ENCODE measurements at regions not wholly inside any gene's neighbourhood (a gene's known extent, or its start where the extent isn't known, plus 50 kb on each side); places are given as distances from the start of the nearest gene placed in this dataset.

DNA sequence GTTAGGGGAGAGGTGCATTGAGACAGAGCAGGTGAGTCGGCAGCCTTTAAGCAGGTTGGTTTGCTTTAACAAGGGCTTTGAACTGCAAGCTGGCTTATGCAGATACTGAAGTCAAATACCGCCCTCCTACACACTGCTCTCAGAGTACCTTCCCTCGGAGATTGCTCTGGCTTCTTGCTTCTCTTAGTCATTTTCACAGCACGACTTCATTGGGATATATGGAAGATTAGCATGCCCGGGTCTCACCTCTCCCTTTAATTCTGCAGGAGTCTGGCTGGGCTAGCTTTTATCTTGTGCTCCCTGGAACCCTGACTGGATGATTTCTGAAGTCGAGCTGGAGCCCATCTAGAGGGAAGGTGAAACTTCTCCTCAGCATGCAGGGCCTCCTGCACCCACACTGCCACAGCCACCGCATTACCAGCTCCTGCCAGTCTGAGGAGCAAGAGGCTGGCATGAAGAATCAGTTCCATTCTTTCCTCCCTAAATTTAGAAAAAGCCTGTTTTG is 395.5 kb upstream of the HNRNPA3 start:
- no peak for DNase-seq

DNA sequence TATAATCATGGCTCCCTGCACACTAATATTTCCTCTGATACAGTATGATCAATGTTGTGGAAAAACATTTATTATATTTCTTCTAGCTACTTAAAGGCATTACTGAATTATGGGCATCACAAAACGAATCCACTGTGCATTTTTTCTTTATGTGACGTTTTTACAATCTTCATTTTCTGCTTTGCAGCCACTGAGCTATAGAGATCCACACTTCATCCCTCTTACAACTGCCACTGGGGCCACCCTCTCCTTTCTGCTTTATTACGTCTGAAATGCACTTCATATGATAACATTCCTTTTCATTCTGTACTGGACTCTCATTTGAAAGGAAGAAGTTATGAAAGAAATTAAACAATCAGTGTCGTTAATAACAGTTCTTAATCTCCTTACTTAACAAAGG is 394.5 kb upstream of the HNRNPA3 start:
- no peak for DNase-seq

- peak; percentile 4 for DNase-seq
Measured at GRCh38 chr2:176818617-176819016, 394.0 kb upstream of the HNRNPA3 start.

DNA sequence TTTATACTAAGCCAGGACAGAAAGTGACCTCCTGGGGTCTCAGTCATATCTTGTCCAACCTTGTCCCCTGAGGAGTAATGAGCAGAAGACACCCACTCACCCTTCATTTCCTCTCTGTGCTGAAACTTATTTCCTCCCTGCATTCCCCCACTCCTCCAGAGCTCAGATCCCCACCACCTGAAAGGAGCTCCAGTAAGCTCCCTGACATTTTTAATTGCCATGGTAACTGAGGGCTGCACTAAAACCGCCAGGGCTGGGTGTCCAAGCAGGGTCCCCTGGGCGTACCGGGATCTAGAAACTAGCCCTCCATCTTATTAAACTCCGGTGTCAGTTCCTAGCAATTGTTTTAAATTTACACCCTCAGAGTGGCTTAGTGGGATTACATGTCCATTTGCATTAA is 393.3 kb upstream of the HNRNPA3 start:
- no peak for DNase-seq

DNA sequence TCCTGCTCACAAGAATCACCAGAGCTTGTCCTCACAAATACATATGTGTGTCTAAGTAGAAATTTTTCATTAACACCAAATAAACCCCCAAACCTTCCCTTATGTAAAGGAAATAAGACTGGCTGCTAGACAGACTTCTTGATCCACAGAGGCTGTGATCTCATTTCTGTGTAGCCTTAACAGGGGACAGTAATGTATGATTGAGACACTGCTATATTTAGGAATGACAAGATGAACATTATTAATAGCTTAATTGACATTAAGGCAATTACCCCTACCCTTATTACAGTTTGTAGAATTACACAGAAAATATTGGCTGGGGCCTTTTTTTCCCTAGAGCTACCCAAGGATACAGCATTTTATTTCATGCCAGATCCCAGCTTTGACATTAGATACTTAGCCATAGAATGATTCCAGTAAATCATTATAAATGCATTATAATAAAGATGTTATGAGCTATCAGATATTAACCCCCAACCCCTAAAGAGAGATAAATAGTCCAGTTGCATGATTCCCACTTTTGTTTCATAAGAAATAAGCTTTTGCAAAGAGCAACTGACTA is 392.1 kb upstream of the HNRNPA3 start:
- DNase-seq = no peak

GRCh38 chr2:176821350-176821749 is 391.2 kb upstream of the HNRNPA3 start:
- DNase-seq = no peak

- DNase-seq = no peak
Measured at GRCh38 chr2:176822060-176822459, 390.5 kb upstream of the HNRNPA3 start.

DNA sequence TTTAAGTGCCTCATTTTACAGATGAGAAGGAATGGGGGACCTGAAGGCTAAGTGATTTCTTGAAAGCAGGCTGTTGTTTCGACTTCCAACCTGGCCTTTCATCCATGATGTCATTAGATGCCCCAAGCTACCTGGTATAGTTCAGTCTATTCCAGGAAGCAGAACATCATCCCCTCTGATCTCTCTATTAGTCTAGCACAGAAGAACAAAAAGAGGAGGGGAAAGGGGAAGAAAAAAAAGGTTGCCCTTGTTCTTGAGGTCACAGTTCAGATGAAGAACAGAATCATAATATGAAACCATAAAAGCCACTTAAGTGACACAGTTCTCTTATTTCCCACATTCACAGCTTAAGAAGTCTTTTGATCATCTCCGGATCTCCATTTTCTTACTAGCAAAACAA is 386.2 kb upstream of the HNRNPA3 start:
- no peak for DNase-seq

DNA sequence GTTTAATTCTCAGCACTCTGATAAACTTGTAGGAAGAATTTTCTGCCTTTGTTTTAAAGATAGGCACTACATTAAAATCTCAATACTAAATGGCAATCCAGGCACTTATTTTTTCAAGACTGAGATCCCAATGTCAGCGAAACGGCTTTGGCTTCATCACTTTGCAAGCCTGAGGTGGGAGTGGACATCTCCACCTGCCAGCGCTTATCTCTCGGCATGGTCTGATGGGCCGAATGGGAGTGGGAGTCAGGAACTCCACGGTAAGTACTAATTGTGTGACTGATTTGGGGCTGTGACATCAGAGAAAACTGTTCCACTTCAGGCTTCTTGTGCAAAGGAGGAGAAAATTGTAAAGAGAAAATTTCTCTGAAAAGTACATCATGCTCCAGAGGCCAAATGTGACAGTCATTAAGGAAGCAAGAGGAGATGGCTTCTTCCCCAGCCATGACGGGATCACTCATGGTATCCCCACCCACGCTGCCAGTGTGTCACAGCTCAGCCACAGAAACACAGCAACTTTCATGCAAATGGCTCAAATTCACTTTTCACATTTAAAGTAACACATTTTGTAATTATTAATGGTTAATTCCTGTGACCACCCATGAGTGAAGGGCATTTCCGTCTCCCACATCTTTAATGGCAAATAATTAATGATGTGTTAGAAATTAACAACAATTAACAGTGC is 385.5 kb upstream of the HNRNPA3 start:
- DNase-seq = no peak

- DNase-seq = no peak
Measured at GRCh38 chr2:176830362-176830761, 382.2 kb upstream of the HNRNPA3 start.

- no peak for DNase-seq
Measured at GRCh38 chr2:176832086-176832485, 380.5 kb upstream of the HNRNPA3 start.

DNA sequence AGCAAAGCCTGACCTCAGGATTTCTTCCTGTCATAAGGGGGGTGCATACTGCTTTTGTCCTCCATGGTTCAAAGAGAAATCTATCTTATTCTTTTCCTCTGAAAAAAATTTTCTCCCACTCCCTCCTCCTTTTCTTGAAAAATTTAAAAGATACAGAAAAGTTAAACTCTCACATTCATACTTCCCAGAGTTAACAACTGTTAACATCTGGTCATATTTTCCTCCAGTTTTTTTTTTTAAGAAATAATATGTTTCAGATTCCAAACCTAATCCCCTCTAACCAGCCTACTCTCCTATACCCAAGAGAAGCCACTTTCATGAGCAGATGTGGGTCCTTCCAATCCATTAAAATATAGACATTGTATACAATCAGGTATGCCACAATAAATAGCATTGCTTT is 378.9 kb upstream of the HNRNPA3 start:
- DNase-seq = no peak

- peak; percentile 69 for DNase-seq
Measured at GRCh38 chr2:176834226-176834625, 378.4 kb upstream of the HNRNPA3 start.

GRCh38 chr2:176843208-176843607 is 369.4 kb upstream of the HNRNPA3 start:
- DNase-seq = no peak

GRCh38 chr2:176844461-176844860 is 368.1 kb upstream of the HNRNPA3 start:
- DNase-seq = no peak

- no peak for DNase-seq
Measured at GRCh38 chr2:176845718-176846117, 366.9 kb upstream of the HNRNPA3 start.

- no peak for DNase-seq
Measured at GRCh38 chr2:176847575-176847974, 365.0 kb upstream of the HNRNPA3 start.

- no peak for DNase-seq
Measured at GRCh38 chr2:176848844-176849243, 363.8 kb upstream of the HNRNPA3 start.

- DNase-seq = no peak
Measured at GRCh38 chr2:176851200-176851888, 361.2 kb upstream of the HNRNPA3 start.

DNA sequence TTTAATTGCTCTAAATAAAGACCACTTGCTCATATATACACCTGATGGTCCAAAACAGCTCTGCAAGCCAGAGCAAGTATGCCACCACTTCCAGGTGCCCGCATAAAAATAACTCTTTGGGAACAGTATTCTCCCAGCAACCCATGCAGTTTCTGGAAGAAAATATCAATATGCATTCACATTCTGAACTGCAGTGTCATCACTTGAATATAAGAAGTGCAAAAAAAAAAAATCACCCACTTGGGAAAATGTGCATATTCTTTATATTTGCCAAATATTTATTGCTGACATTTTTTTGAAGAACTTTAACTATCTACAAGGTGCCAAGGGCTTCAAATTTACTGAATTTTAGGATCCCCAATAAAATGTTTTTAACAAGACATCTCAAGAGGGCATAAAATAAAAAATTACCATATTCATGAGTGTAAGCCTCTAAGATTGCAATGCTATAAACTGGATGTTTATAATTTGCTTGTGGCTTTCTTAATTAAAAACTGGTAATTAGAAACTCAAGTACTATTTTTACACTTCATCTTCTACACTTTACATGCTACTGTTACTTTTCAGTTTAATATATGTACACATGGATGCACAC is 360.6 kb upstream of the HNRNPA3 start:
- no peak for DNase-seq

DNA sequence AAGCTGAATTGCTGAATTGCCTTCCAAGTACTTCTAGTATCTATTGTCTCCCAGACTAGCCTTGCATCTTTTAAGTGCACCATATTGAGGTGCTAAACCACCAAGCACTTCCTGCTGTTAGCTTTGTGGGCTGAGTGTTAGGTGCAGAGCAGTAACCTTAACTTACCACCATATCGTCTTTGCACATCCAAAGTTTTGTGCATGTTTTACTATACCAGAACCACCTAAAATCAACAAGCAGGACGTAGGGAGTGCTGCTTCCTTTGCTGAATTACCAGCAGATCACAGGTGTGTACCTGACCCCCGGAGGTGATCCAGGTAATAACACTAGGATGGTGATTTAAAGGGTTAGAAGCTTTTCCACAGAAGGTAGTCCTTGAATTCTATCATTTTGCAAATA is 359.9 kb upstream of the HNRNPA3 start:
- DNase-seq = no peak

GRCh38 chr2:176854062-176854461 is 358.5 kb upstream of the HNRNPA3 start:
- DNase-seq = no peak

GRCh38 chr2:176854878-176855277 is 357.7 kb upstream of the HNRNPA3 start:
- no peak for DNase-seq

Measured in skin of body (tissue), 1 donor.